EL (cell line): ENCODE measurements at regions not wholly inside any gene's neighbourhood (a gene's known extent, or its start where the extent isn't known, plus 50 kb on each side); places are given as distances from the start of the nearest gene placed in this dataset.

Experiments
- DNase-seq: peaks from one replicate; pipeline ENCODE4 v3.0.0-alpha.2; 2016

- no peak for DNase-seq
Measured at GRCh38 chr7:36011588-36011965, 141.5 kb upstream of the EEPD1 start.

- DNase-seq, result no peak
Measured at GRCh38 chr7:36013246-36014014, 139.6 kb upstream of the EEPD1 start.

GRCh38 chr7:36014961-36015360, 138.1 kb upstream of the EEPD1 start:
- no peak for DNase-seq

- peak; percentile 72 for DNase-seq
Measured at GRCh38 chr7:36015733-36016132, 137.3 kb upstream of the EEPD1 start.

- DNase-seq, result no peak
Measured at GRCh38 chr7:36016648-36017047, 136.4 kb upstream of the EEPD1 start.

GRCh38 chr7:36017111-36017510, 135.9 kb upstream of the EEPD1 start:
- no peak for DNase-seq

- DNase-seq, result no peak
Measured at GRCh38 chr7:36018816-36019484, 134.1 kb upstream of the EEPD1 start.

GRCh38 chr7:36019538-36019937, 133.5 kb upstream of the EEPD1 start:
- no peak for DNase-seq

GRCh38 chr7:36019980-36020379, 133.1 kb upstream of the EEPD1 start:
- no peak for DNase-seq

- peak; percentile 30 for DNase-seq
Measured at GRCh38 chr7:36021367-36021766, 131.7 kb upstream of the EEPD1 start.

- no peak for DNase-seq
Measured at GRCh38 chr7:36021917-36022550, 131.0 kb upstream of the EEPD1 start.

GRCh38 chr7:36023033-36023560, 130.0 kb upstream of the EEPD1 start:
- DNase-seq, result no peak

- no peak for DNase-seq
Measured at GRCh38 chr7:36025190-36025589, 127.9 kb upstream of the EEPD1 start.

- no peak for DNase-seq
Measured at GRCh38 chr7:36029311-36029710, 123.7 kb upstream of the EEPD1 start.

GRCh38 chr7:36029853-36030515, 123.1 kb upstream of the EEPD1 start:
- no peak for DNase-seq

- DNase-seq, result peak; percentile 56
Measured at GRCh38 chr7:36032361-36032818, 120.7 kb upstream of the EEPD1 start.

GRCh38 chr7:36034020-36034419, 119.0 kb upstream of the EEPD1 start:
- DNase-seq, result peak; percentile 90

- no peak for DNase-seq
Measured at GRCh38 chr7:36035186-36035585, 117.9 kb upstream of the EEPD1 start.

- peak; percentile 36 for DNase-seq
Measured at GRCh38 chr7:36036590-36036989, 116.5 kb upstream of the EEPD1 start.

GRCh38 chr7:36037121-36037662, 115.9 kb upstream of the EEPD1 start:
- DNase-seq, result peak; percentile 92

- DNase-seq, result no peak
Measured at GRCh38 chr7:36038063-36038721, 114.9 kb upstream of the EEPD1 start.

- no peak for DNase-seq
Measured at GRCh38 chr7:36039243-36039642, 113.8 kb upstream of the EEPD1 start.
